Activated T-helper 1 cell treated with anti-CD3 and anti-CD28 coated beads, Interleukin-12 subunit alpha, Interleukin-12 subunit beta, Interleukin-2, Interleukin-4 antibody, amounts not matched to agents 30 ng/mL and 10 ng/mL and 1 ng/mL, durations not matched to agents 14 hours and 24 hours and 36 hours (primary cell): ENCODE measurements at regions not wholly inside any gene's neighbourhood (a gene's known extent, or its start where the extent isn't known, plus 50 kb on each side); places are given as distances from the start of the nearest gene placed in this dataset.

Experiments used
- DNase-seq: peaks from one replicate; pipeline ENCODE4 v3.0.0; 2021; ENCODE audit warnings: low spot score
- H3K27ac Mint-ChIP-seq: one replicate; pipeline ENCODE4 v1.8.0; 2021; ENCODE audit warnings: mild to moderate bottlenecking, mixed read lengths
- H3K27me3 Mint-ChIP-seq: one replicate; pipeline ENCODE4 v1.8.0; 2022; ENCODE audit warnings: mild to moderate bottlenecking, moderate library complexity, mixed read lengths; ENCODE audit not compliant: insufficient read depth
- H3K36me3 Mint-ChIP-seq: one replicate; pipeline ENCODE4 v1.8.0; 2021; ENCODE audit warnings: low read depth, mixed read lengths
- H3K4me1 Mint-ChIP-seq: one replicate; pipeline ENCODE4 v1.8.0; 2021; ENCODE audit warnings: low read depth, mixed read lengths
- H3K4me3 Mint-ChIP-seq: one replicate; pipeline ENCODE4 v1.8.0; 2021; ENCODE audit warnings: mild to moderate bottlenecking, moderate library complexity, mixed read lengths
- H3K9me3 Mint-ChIP-seq: one replicate; pipeline ENCODE4 v1.8.0; 2021; ENCODE audit warnings: mixed read lengths
- intact Hi-C: fragments of 100-400 bp; cut with micrococcal nuclease; formaldehyde crosslinking; loops from one replicate; pipeline ENCODE4 v1.15.1; 2024

GRCh38 chr16:35410438-35410837 lies 1951.0 kb downstream of the TP53TG3F start:
- no peaks in the 10 kb centered on the region for H3K27me3 Mint-ChIP-seq
- H3K4me3 Mint-ChIP-seq = no peak overlapping the region
- H3K9me3 Mint-ChIP-seq = peaks cover 44% of the 10 kb centered on the region
- no peak for DNase-seq
- H3K27ac Mint-ChIP-seq = no peak overlapping the region
- intact Hi-C loops = no loop called here
- no peaks in the 10 kb centered on the region for H3K4me1 Mint-ChIP-seq
- H3K36me3 Mint-ChIP-seq = no peaks in the 10 kb centered on the region

- Mint-ChIP-seq H3K4me3 (no peak overlapping the region), H3K27me3 (no peaks in the 10 kb centered on the region), H3K9me3 (peaks cover 42% of the 10 kb centered on the region), H3K36me3 (no peaks in the 10 kb centered on the region), H3K27ac (no peak overlapping the region), H3K4me1 (no peaks in the 10 kb centered on the region)
- no peak for DNase-seq
- intact Hi-C loops = no loop called here
These were observed 1951.7 kb downstream of the TP53TG3F start for GRCh38 chr16:35411156-35411555.

- intact Hi-C loops = no loop called here
- no peaks in the 10 kb centered on the region for H3K36me3 Mint-ChIP-seq
- no peak for DNase-seq
- H3K4me3 Mint-ChIP-seq = no peak overlapping the region
- H3K27ac Mint-ChIP-seq = no peak overlapping the region
- peaks cover 41% of the 10 kb centered on the region for H3K9me3 Mint-ChIP-seq
- H3K27me3 Mint-ChIP-seq = no peaks in the 10 kb centered on the region
- H3K4me1 Mint-ChIP-seq = no peaks in the 10 kb centered on the region
These were observed 1954.7 kb downstream of the TP53TG3F start for GRCh38 chr16:35414139-35414538.

- H3K4me3 Mint-ChIP-seq = no peak overlapping the region
- H3K27me3 Mint-ChIP-seq = no peaks in the 10 kb centered on the region
- no peaks in the 10 kb centered on the region for H3K36me3 Mint-ChIP-seq
- H3K27ac Mint-ChIP-seq = no peak overlapping the region
- H3K9me3 Mint-ChIP-seq = peaks cover 45% of the 10 kb centered on the region
- intact Hi-C loops = no loop called here
- DNase-seq = no peak
- H3K4me1 Mint-ChIP-seq = no peaks in the 10 kb centered on the region
These were observed 1955.2 kb downstream of the TP53TG3F start for GRCh38 chr16:35414563-35414962.

- DNase-seq = no peak
- Mint-ChIP-seq H3K27ac (no peak overlapping the region), H3K36me3 (no peaks in the 10 kb centered on the region), H3K9me3 (peaks cover 26% of the 10 kb centered on the region), H3K27me3 (no peaks in the 10 kb centered on the region), H3K4me1 (no peaks in the 10 kb centered on the region), H3K4me3 (no peak overlapping the region)
- intact Hi-C loops = no loop called here
These were observed 1965.9 kb downstream of the TP53TG3F start for GRCh38 chr16:35425270-35425669.

- H3K36me3 Mint-ChIP-seq = no peaks in the 10 kb centered on the region
- H3K4me3 Mint-ChIP-seq = no peak overlapping the region
- peaks cover 26% of the 10 kb centered on the region for H3K9me3 Mint-ChIP-seq
- intact Hi-C loops = no loop called here
- DNase-seq = no peak
- H3K27ac Mint-ChIP-seq = no peak overlapping the region
- no peaks in the 10 kb centered on the region for H3K4me1 Mint-ChIP-seq
- H3K27me3 Mint-ChIP-seq = no peaks in the 10 kb centered on the region
These were observed 1972.6 kb downstream of the TP53TG3F start for GRCh38 chr16:35431829-35432663.

- DNase-seq = no peak
- H3K4me3 Mint-ChIP-seq = no peak overlapping the region
- no peaks in the 10 kb centered on the region for H3K36me3 Mint-ChIP-seq
- no peaks in the 10 kb centered on the region for H3K27me3 Mint-ChIP-seq
- H3K27ac Mint-ChIP-seq = no peak overlapping the region
- peaks cover 43% of the 10 kb centered on the region for H3K9me3 Mint-ChIP-seq
- H3K4me1 Mint-ChIP-seq = no peaks in the 10 kb centered on the region
- intact Hi-C loops = no loop called here
These were observed 1981.5 kb downstream of the TP53TG3F start for GRCh38 chr16:35440875-35441274.

GRCh38 chr16:35447010-35447558 lies 1987.7 kb downstream of the TP53TG3F start:
- H3K36me3 Mint-ChIP-seq = no peaks in the 10 kb centered on the region
- H3K27ac Mint-ChIP-seq = no peak overlapping the region
- peaks cover 70% of the 10 kb centered on the region for H3K9me3 Mint-ChIP-seq

GRCh38 chr16:35449663-35450062 lies 1990.3 kb downstream of the TP53TG3F start:
- Mint-ChIP-seq H3K9me3 (peaks cover 66% of the 10 kb centered on the region), H3K27me3 (no peaks in the 10 kb centered on the region), H3K4me3 (no peak overlapping the region), H3K4me1 (no peaks in the 10 kb centered on the region), H3K36me3 (no peaks in the 10 kb centered on the region), H3K27ac (no peak overlapping the region)
- intact Hi-C loops = no loop called here
- no peak for DNase-seq

More at GRCh38 chr16:35447010-35447558, 1987.7 kb downstream of the TP53TG3F start:
- intact Hi-C loops = no loop called here
- DNase-seq = no peak
- H3K27me3 Mint-ChIP-seq = no peaks in the 10 kb centered on the region
- no peaks in the 10 kb centered on the region for H3K4me1 Mint-ChIP-seq
- H3K4me3 Mint-ChIP-seq = no peak overlapping the region

GRCh38 chr16:35450648-35451047 lies 1991.2 kb downstream of the TP53TG3F start:
- H3K4me3 Mint-ChIP-seq = no peak overlapping the region
- H3K4me1 Mint-ChIP-seq = no peaks in the 10 kb centered on the region
- intact Hi-C loops = no loop called here
- H3K9me3 Mint-ChIP-seq = peaks cover 65% of the 10 kb centered on the region
- no peaks in the 10 kb centered on the region for H3K27me3 Mint-ChIP-seq
- no peak for DNase-seq
- no peaks in the 10 kb centered on the region for H3K36me3 Mint-ChIP-seq
- H3K27ac Mint-ChIP-seq = no peak overlapping the region

GRCh38 chr16:35452471-35452870 lies 1993.1 kb downstream of the TP53TG3F start:
- Mint-ChIP-seq H3K36me3 (no peaks in the 10 kb centered on the region), H3K4me3 (no peak overlapping the region), H3K27me3 (no peaks in the 10 kb centered on the region), H3K4me1 (no peaks in the 10 kb centered on the region), H3K9me3 (peaks cover 69% of the 10 kb centered on the region), H3K27ac (no peak overlapping the region)
- DNase-seq = no peak
- intact Hi-C loops = no loop called here

GRCh38 chr16:35463358-35463757 lies 2003.9 kb downstream of the TP53TG3F start:
- intact Hi-C loops = no loop called here
- DNase-seq = no peak
- H3K36me3 Mint-ChIP-seq = no peaks in the 10 kb centered on the region
- H3K9me3 Mint-ChIP-seq = peaks cover 53% of the 10 kb centered on the region
- no peak overlapping the region for H3K4me3 Mint-ChIP-seq
- H3K27ac Mint-ChIP-seq = no peak overlapping the region
- no peaks in the 10 kb centered on the region for H3K27me3 Mint-ChIP-seq
- no peaks in the 10 kb centered on the region for H3K4me1 Mint-ChIP-seq

GRCh38 chr16:35480361-35480760 lies 2020.9 kb downstream of the TP53TG3F start:
- intact Hi-C loops = no loop called here
- no peaks in the 10 kb centered on the region for H3K4me1 Mint-ChIP-seq
- no peak for DNase-seq
- no peaks in the 10 kb centered on the region for H3K27me3 Mint-ChIP-seq
- H3K4me3 Mint-ChIP-seq = no peak overlapping the region
- H3K9me3 Mint-ChIP-seq = peaks cover 31% of the 10 kb centered on the region
- no peak overlapping the region for H3K27ac Mint-ChIP-seq
- no peaks in the 10 kb centered on the region for H3K36me3 Mint-ChIP-seq
